ENCODE measurements at regions not wholly inside any gene's neighbourhood (a gene's known extent, or its start where the extent isn't known, plus 50 kb on each side); places are given as distances from the start of the nearest gene placed in this dataset.

GRCh38 chr16:65531475-65531874, 409.6 kb upstream of the CDH11 start:
- H3K27ac ChIP-seq (ENCODE audit: low read length in 2 of 2), result no peak overlapping the region
- H3K36me3 ChIP-seq (replicated peaks in 1 of 2; ENCODE audit: control extremely low read depth in 1 of 2, control insufficient read depth in 1 of 2, extremely low read depth in 1 of 2, insufficient read depth in 2 of 2, low read length in 1 of 2), result no peaks in the 10 kb centered on the region
- POLR2A ChIA-PET, result no interaction called here
- no peaks in the 10 kb centered on the region for H3K79me2 ChIP-seq (ENCODE audit: control insufficient read depth, insufficient read depth, low read length)
- H3K4me2 ChIP-seq (replicated peaks; ENCODE audit: low read depth, low read length, poor library complexity, severe bottlenecking), result no peak overlapping the region
- no peaks in the 10 kb centered on the region for H3K27me3 Mint-ChIP-seq
- peaks cover 4% of the 10 kb centered on the region for H3K9me3 Mint-ChIP-seq (ENCODE audit: insufficient read depth)
- CTCF ChIA-PET, result no interaction called here
- intact Hi-C loops (cut with micrococcal nuclease), result no loop called here
- H3K4me3 ChIP-seq (ENCODE audit: control extremely low read depth in 1 of 5, extremely low read depth in 1 of 5, insufficient read depth in 1 of 5, low read depth in 2 of 5, low read length in 4 of 5), result no peak overlapping the region
- H3K27ac Mint-ChIP-seq, result no peak overlapping the region
- TF ChIP-seq EZH2 (IDR thresholded peaks at IDR 0.05; ENCODE audit: borderline replicate concordance, insufficient read depth, low read depth, low read length, poor library complexity, severe bottlenecking) (no peak), CTCF (IDR thresholded peaks at IDR 0.05) (no peak)
- DNase-seq, result no peak
- H4K20me1 ChIP-seq (ENCODE audit: control insufficient read depth, insufficient read depth, low read length, poor library complexity, severe bottlenecking), result no peaks in the 10 kb centered on the region
- no peaks in the 10 kb centered on the region for H3K4me1 ChIP-seq (ENCODE audit: control insufficient read depth in 2 of 2, insufficient read depth in 2 of 2, low read length in 2 of 2)
- no peak for ATAC-seq (ENCODE audit: low read depth)
- H3K9me3 ChIP-seq (ENCODE audit: control extremely low read depth in 1 of 3, control insufficient read depth in 2 of 3, insufficient read depth in 1 of 3, low read length in 2 of 3), result peaks cover 0 to 5% (median 0%) of the 10 kb centered on the region in 3 donors
- no peak overlapping the region for H2AFZ ChIP-seq (ENCODE audit: insufficient read depth, low read depth, low read length, poor library complexity, severe bottlenecking)
- H3K9ac ChIP-seq (ENCODE audit: low read length), result no peak overlapping the region
- no peaks in the 10 kb centered on the region for H3K27me3 ChIP-seq (replicated peaks in 1 of 4; ENCODE audit: control extremely low read depth in 1 of 4, control insufficient read depth in 3 of 4, insufficient read depth in 4 of 4, low read length in 3 of 4)
- no peak overlapping the region for H3K4me3 Mint-ChIP-seq
- H3K4me1 Mint-ChIP-seq, result no peaks in the 10 kb centered on the region
- 100% methylated on average over 1 of the region's 4 CpGs for WGBS (ENCODE audit: insufficient coverage)

GRCh38 chr16:65525707-65526106, 403.8 kb upstream of the CDH11 start:
- no peaks in the 10 kb centered on the region for H3K4me1 ChIP-seq (ENCODE audit: control insufficient read depth in 2 of 2, insufficient read depth in 2 of 2, low read length in 2 of 2)
- no peak overlapping the region for H2AFZ ChIP-seq (ENCODE audit: insufficient read depth, low read depth, low read length, poor library complexity, severe bottlenecking)
- H3K9ac ChIP-seq (ENCODE audit: low read length), result no peak overlapping the region
- peaks cover 0 to 8% (median 0%) of the 10 kb centered on the region in 3 donors for H3K9me3 ChIP-seq (ENCODE audit: control extremely low read depth in 1 of 3, control insufficient read depth in 2 of 3, insufficient read depth in 1 of 3, low read length in 2 of 3)
- POLR2A ChIA-PET, result no interaction called here
- Mint-ChIP-seq H3K4me3 (no peak overlapping the region), H3K27ac (no peak overlapping the region), H3K4me1 (no peaks in the 10 kb centered on the region), H3K27me3 (no peaks in the 10 kb centered on the region), H3K9me3 (ENCODE audit: insufficient read depth) (peaks cover 4% of the 10 kb centered on the region)
- no peak overlapping the region for H3K4me2 ChIP-seq (replicated peaks; ENCODE audit: low read depth, low read length, poor library complexity, severe bottlenecking)
- H4K20me1 ChIP-seq (ENCODE audit: control insufficient read depth, insufficient read depth, low read length, poor library complexity, severe bottlenecking), result no peaks in the 10 kb centered on the region
- WGBS (ENCODE audit: insufficient coverage), result no CpG with 5 or more reads among the region's 2 CpGs
- H3K4me3 ChIP-seq (ENCODE audit: control extremely low read depth in 1 of 5, extremely low read depth in 1 of 5, insufficient read depth in 1 of 5, low read depth in 2 of 5, low read length in 4 of 5), result no peak overlapping the region
- no peaks in the 10 kb centered on the region for H3K36me3 ChIP-seq (replicated peaks in 1 of 2; ENCODE audit: control extremely low read depth in 1 of 2, control insufficient read depth in 1 of 2, extremely low read depth in 1 of 2, insufficient read depth in 2 of 2, low read length in 1 of 2)
- no peaks in the 10 kb centered on the region for H3K27me3 ChIP-seq (replicated peaks in 1 of 4; ENCODE audit: control extremely low read depth in 1 of 4, control insufficient read depth in 3 of 4, insufficient read depth in 4 of 4, low read length in 3 of 4)
- CTCF ChIA-PET, result no interaction called here
- TF ChIP-seq CTCF (IDR thresholded peaks at IDR 0.05) (no peak), EZH2 (IDR thresholded peaks at IDR 0.05; ENCODE audit: borderline replicate concordance, insufficient read depth, low read depth, low read length, poor library complexity, severe bottlenecking) (no peak)
- DNase-seq (no peak), ATAC-seq (ENCODE audit: low read depth) (no peak)
- no peaks in the 10 kb centered on the region for H3K79me2 ChIP-seq (ENCODE audit: control insufficient read depth, insufficient read depth, low read length)
- no peak overlapping the region for H3K27ac ChIP-seq (ENCODE audit: low read length in 2 of 2)
- intact Hi-C loops (cut with micrococcal nuclease), result no loop called here
